Fibroblast of mammary gland (primary cell): ENCODE measurements at regions not wholly inside any gene's neighbourhood (a gene's known extent, or its start where the extent isn't known, plus 50 kb on each side); places are given as distances from the start of the nearest gene placed in this dataset.
"Not testable (repeated sequence)": the region's sequence is repeated elsewhere in the genome, so short reads cannot be mapped to it uniquely, and the experiment has no call there.

Experiments
- DNase-seq: peaks from one replicate; pipeline ENCODE4 v3.0.0-alpha.2; 2010; ENCODE audit warnings: low read depth
- H3K4me3 ChIP-seq: 2 replicates; pipeline ENCODE4 v1.5.1; 2011; ENCODE audit warnings: low read depth, mild to moderate bottlenecking, low read length, moderate library complexity; ENCODE audit not compliant: control insufficient read depth
- TF ChIP-seq, protein P1 (sequence below): conservative IDR thresholded peaks from 2 replicates; pipeline ENCODE4 v1.5.1; 2011; ENCODE audit warnings: low read depth, low read length, inconsistent platforms; ENCODE audit not compliant: control insufficient read depth, insufficient read depth

DNA sequence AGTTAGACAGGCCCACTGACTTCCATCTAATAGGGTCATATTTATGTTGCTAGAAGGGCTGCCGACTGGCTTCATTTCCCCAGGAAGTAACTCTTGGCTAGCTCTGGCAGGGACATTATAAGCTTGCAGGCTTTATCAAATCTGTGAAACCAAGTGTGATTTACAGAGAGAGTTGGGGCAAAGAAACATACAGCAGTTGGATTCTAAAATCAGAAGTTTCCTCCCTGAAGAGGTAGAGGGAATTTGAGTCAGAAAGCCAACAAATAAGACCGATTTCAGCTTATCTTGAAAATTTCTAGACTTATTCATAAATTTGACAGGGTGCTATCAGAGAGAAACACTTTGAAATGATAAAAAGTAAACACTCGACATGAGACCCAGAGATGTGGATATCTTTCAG, 407.8 kb downstream of the OLFM4 start:
- no peak overlapping the region for H3K4me3 ChIP-seq
- DNase-seq, result no peak
- TF ChIP-seq, protein P1, sequence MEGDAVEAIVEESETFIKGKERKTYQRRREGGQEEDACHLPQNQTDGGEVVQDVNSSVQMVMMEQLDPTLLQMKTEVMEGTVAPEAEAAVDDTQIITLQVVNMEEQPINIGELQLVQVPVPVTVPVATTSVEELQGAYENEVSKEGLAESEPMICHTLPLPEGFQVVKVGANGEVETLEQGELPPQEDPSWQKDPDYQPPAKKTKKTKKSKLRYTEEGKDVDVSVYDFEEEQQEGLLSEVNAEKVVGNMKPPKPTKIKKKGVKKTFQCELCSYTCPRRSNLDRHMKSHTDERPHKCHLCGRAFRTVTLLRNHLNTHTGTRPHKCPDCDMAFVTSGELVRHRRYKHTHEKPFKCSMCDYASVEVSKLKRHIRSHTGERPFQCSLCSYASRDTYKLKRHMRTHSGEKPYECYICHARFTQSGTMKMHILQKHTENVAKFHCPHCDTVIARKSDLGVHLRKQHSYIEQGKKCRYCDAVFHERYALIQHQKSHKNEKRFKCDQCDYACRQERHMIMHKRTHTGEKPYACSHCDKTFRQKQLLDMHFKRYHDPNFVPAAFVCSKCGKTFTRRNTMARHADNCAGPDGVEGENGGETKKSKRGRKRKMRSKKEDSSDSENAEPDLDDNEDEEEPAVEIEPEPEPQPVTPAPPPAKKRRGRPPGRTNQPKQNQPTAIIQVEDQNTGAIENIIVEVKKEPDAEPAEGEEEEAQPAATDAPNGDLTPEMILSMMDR, result no peak

GRCh38 chr13:53439439-53440225, 411.0 kb downstream of the OLFM4 start:
- DNase-seq, result no peak
- no peak overlapping the region for H3K4me3 ChIP-seq
- TF ChIP-seq, protein P1, result no peak

- TF ChIP-seq, protein P1, result no peak
- no peak for DNase-seq
- H3K4me3 ChIP-seq, result no peak overlapping the region
Observed at GRCh38 chr13:53442979-53443378, 414.4 kb downstream of the OLFM4 start.

GRCh38 chr13:53445686-53446085, 417.1 kb downstream of the OLFM4 start:
- TF ChIP-seq, protein P1, result no peak
- H3K4me3 ChIP-seq, result no peak overlapping the region
- DNase-seq, result no peak

GRCh38 chr13:53447456-53447855, 418.8 kb downstream of the OLFM4 start:
- DNase-seq, result no peak
- H3K4me3 ChIP-seq, result no peak overlapping the region
- TF ChIP-seq, protein P1, result no peak

DNA sequence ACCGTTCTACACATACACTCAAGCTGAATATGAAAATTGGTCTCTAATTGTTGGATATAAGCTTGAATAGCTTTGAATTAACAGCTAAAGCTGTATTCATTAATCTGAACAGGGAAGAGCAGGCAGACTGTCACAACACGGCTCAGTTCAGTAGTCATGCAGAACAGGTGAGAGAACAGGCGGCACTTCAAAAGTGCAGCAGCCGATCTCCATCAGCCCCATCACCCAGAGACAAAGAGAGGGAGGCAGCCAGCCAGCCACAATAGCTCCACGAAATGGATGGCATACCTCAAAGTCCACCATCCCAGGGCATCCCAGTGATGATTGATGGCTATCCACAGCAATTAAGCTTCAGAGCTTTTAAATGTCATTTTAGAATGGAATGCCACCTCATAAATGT, 419.2 kb downstream of the OLFM4 start:
- no peak overlapping the region for H3K4me3 ChIP-seq
- TF ChIP-seq, protein P1, result no peak
- no peak for DNase-seq

DNA sequence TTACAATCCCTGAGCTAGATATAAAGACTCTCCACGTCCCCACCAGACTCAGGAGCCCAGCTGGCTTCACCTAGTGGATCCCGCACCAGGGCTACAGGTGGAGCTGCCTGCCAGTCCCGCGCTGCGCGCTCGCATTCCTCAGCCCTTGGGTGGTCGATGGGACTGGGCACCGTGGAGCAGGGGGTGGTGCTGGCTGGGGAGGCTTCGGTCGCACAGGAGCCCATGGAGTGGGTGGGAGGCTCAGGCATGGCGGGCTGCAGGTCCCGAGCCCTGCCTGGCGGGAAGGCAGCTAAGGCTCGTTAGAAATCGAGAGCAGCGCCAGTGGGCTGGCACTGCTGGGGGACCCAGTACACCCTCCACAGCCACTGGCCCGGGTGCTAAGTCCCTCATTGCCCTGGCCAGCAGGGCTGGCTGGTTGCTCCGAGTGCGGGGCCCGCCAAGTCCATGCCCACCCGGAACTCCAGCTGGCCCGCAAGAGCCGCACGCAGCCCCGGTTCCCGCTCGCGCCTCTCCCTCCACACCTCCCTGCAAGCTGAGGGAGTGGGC, 423.7 kb downstream of the OLFM4 start:
- not testable (repeated sequence) for DNase-seq, H3K4me3 ChIP-seq
